A549 (cell line): ENCODE measurements at regions not wholly inside any gene's neighbourhood (a gene's known extent, or its start where the extent isn't known, plus 50 kb on each side); places are given as distances from the start of the nearest gene placed in this dataset.

Experiments used
- ATAC-seq, 2 experiments: fragments of 200-7000 bp in 1 of 2; fragments of >200 bp in 1 of 2; cut with Nextera tagmentation in 1 of 2; cut with Tn5 transposase in 1 of 2; 3 replicates each; pipeline versions ENCODE4 v1.8.0 to v1.9.1; 2018 to 2020; ENCODE audit warnings: mild to moderate bottlenecking in 1 of 2, moderate library complexity in 1 of 2
- CTCF ChIA-PET: fragments of 300-600 bp; sonication (Branson Sonifier 250); formaldehyde crosslinking; extraction: SDS; loops from one replicate; lab custom pipeline; 2021; ENCODE audit warnings: antibody characterized with exemption, inconsistent platforms; lab: Yijun Ruan, JAX
- POLR2A ChIA-PET: fragments of 350-600 bp; formaldehyde crosslinking; extraction: SDS; loops from one replicate; lab custom pipeline; 2021; ENCODE audit warnings: antibody characterized with exemption, inconsistent platforms; lab: Yijun Ruan, JAX
- DNase-seq, 2 experiments: peaks; one replicate each; pipeline versions ENCODE4 v3.0.0 to v3.0.0-alpha.2; 2011 to 2016; ENCODE audit warnings: low read depth in 1 of 2, low spot score in 1 of 2
- FAIRE-seq: peaks from 2 replicates; lab custom pipeline; 2011; peaks lifted over from hg19 to GRCh38; lab: Jason Lieb, UNC
- H3K27ac ChIP-seq, 2 experiments: fragments of >200 bp; sonication (Bioruptor Twin); formaldehyde crosslinking; 3 replicates each; pipeline ENCODE4 v1.5.1; 2016 to 2017
- H3K4me1 ChIP-seq: fragments of >200 bp; sonication (Bioruptor Twin); formaldehyde crosslinking; 3 replicates; pipeline ENCODE4 v1.6.1; 2016
- H3K4me2 ChIP-seq: fragments of >200 bp; sonication (Bioruptor Twin); formaldehyde crosslinking; 3 replicates; pipeline ENCODE4 v1.6.1; 2016
- H3K4me3 ChIP-seq: fragments of >200 bp; sonication (Bioruptor Twin); formaldehyde crosslinking; 3 replicates; pipeline ENCODE4 v1.5.1; 2016
- H3K9me3 ChIP-seq: fragments of >200 bp; sonication (Bioruptor Twin); formaldehyde crosslinking; 3 replicates; pipeline ENCODE4 v1.6.1; 2016
- CBX8 ChIP-seq: fragments of 200-600 bp; sonication (generic); IDR thresholded peaks from 2 replicates; pipeline ENCODE4 v1.6.1; 2016
- CHD2 ChIP-seq: fragments of 150-350 bp; IDR thresholded peaks from 2 replicates; pipeline ENCODE4 v1.6.1; 2014; ENCODE audit warnings: low read length; ENCODE audit not compliant: partially characterized antibody
- CHD4 ChIP-seq: fragments of 200-600 bp; sonication (generic); IDR thresholded peaks from 2 replicates; pipeline ENCODE4 v1.6.1; 2016; ENCODE audit warnings: antibody characterized with exemption, mild to moderate bottlenecking, borderline replicate concordance
- HDAC2 ChIP-seq: fragments of 200-600 bp; sonication (generic); IDR thresholded peaks from 2 replicates; pipeline ENCODE4 v1.6.1; 2016
- HOXA7 ChIP-seq: fragments of 250-450 bp; sonication (Bioruptor Pico); IDR thresholded peaks from 2 replicates; pipeline ENCODE4 v1.5.0; 2020; ENCODE audit warnings: mild to moderate bottlenecking, moderate library complexity
- HOXB13 ChIP-seq: fragments of 250-450 bp; sonication (Bioruptor Pico); IDR thresholded peaks from 2 replicates; pipeline ENCODE4 v1.5.0; 2020; ENCODE audit warnings: low read depth, mild to moderate bottlenecking, moderate library complexity
- JUN ChIP-seq, 2 experiments: fragments of >200 bp; sonication (Bioruptor Twin); formaldehyde crosslinking; IDR thresholded peaks; 2 replicates in 1 of 2; 3 replicates in 1 of 2; pipeline ENCODE4 v1.6.1; 2016 to 2017
- MAFK ChIP-seq: fragments of 450-650 bp; IDR thresholded peaks from 2 replicates; pipeline ENCODE4 v1.6.1; 2014; ENCODE audit not compliant: partially characterized antibody
- MAZ ChIP-seq: fragments of 150-350 bp; IDR thresholded peaks from 2 replicates; pipeline ENCODE4 v1.6.1; 2014; ENCODE audit warnings: antibody characterized with exemption, low read depth, low read length, borderline replicate concordance
- POLR2A ChIP-seq: IDR thresholded peaks from 2 replicates; pipeline ENCODE4 v1.6.1; 2012; ENCODE audit warnings: mild to moderate bottlenecking, low read length
- POLR2AphosphoS2 ChIP-seq: conservative IDR thresholded peaks from 2 replicates; pipeline ENCODE4 v1.6.1; 2012; ENCODE audit warnings: low read length, improper control_type of control experiment, inconsistent platforms
- RAD21 ChIP-seq, 2 experiments: fragments of >200 bp in 1 of 2; sonication (Bioruptor Twin) in 1 of 2; formaldehyde crosslinking in 1 of 2; IDR thresholded peaks in 1 of 2; conservative IDR thresholded peaks in 1 of 2; 2 replicates in 1 of 2; 3 replicates in 1 of 2; pipeline ENCODE4 v1.6.1; 2012 to 2018; ENCODE audit warnings: inconsistent platforms in 1 of 2
- RFX5 ChIP-seq: fragments of 450-650 bp; IDR thresholded peaks from 2 replicates; pipeline ENCODE4 v1.7.1; 2014; ENCODE audit warnings: antibody characterized with exemption, mild to moderate bottlenecking, moderate library complexity
- WGBS: methylation state at CpG from one replicate; pipeline ENCODE4 v1.1.6; 2017; ENCODE audit errors: missing lambda C conversion rate; 5-methylcytosine and 5-hydroxymethylcytosine counted together
- TF ChIP-seq, protein P1 (sequence below): fragments of 200-600 bp; sonication (generic); IDR thresholded peaks from 2 replicates; pipeline ENCODE4 v1.6.1; 2016; ENCODE audit warnings: antibody characterized with exemption, mild to moderate bottlenecking, moderate library complexity
- TF ChIP-seq, protein P2 (sequence below): IDR thresholded peaks from 2 replicates; pipeline ENCODE4 v1.6.1; 2012; ENCODE audit warnings: low read depth, borderline replicate concordance
- TF ChIP-seq, protein P3 (sequence below): IDR thresholded peaks from 2 replicates; pipeline ENCODE4 v1.6.1; 2012
- TF ChIP-seq, protein P4 (sequence below): fragments of >200 bp; sonication (Bioruptor Twin); formaldehyde crosslinking; IDR thresholded peaks from 3 replicates; pipeline ENCODE4 v1.6.1; 2016
- TF ChIP-seq, protein P5 (sequence below): fragments of >200 bp; sonication (Bioruptor Twin); formaldehyde crosslinking; IDR thresholded peaks from 2 replicates; pipeline ENCODE4 v1.6.1; 2016

DNA sequence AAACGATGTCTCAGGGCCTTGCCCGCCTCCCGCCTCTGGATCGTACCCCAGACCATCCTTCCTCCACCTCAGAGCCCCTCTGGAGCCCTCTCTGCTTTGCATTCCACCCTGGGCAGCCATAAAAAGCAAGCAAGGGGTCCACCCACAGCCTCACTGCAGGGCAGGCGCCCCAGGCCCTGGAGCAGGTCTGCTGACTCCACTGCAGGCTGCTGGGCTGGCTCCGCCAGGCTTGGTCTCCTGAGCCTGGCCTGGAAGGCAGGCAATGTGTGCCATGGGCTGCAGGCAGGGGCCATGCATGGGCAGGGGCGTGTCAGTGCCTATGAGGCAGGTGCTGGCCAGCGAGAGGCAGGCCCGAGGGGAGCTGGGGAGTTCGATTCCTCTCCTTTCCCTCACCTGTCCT is 186.0 kb downstream of the ANKRD30B start (continued):
- TF ChIP-seq, protein P1, sequence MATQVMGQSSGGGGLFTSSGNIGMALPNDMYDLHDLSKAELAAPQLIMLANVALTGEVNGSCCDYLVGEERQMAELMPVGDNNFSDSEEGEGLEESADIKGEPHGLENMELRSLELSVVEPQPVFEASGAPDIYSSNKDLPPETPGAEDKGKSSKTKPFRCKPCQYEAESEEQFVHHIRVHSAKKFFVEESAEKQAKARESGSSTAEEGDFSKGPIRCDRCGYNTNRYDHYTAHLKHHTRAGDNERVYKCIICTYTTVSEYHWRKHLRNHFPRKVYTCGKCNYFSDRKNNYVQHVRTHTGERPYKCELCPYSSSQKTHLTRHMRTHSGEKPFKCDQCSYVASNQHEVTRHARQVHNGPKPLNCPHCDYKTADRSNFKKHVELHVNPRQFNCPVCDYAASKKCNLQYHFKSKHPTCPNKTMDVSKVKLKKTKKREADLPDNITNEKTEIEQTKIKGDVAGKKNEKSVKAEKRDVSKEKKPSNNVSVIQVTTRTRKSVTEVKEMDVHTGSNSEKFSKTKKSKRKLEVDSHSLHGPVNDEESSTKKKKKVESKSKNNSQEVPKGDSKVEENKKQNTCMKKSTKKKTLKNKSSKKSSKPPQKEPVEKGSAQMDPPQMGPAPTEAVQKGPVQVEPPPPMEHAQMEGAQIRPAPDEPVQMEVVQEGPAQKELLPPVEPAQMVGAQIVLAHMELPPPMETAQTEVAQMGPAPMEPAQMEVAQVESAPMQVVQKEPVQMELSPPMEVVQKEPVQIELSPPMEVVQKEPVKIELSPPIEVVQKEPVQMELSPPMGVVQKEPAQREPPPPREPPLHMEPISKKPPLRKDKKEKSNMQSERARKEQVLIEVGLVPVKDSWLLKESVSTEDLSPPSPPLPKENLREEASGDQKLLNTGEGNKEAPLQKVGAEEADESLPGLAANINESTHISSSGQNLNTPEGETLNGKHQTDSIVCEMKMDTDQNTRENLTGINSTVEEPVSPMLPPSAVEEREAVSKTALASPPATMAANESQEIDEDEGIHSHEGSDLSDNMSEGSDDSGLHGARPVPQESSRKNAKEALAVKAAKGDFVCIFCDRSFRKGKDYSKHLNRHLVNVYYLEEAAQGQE: no peak
- no peak for TF ChIP-seq CHD2

DNA sequence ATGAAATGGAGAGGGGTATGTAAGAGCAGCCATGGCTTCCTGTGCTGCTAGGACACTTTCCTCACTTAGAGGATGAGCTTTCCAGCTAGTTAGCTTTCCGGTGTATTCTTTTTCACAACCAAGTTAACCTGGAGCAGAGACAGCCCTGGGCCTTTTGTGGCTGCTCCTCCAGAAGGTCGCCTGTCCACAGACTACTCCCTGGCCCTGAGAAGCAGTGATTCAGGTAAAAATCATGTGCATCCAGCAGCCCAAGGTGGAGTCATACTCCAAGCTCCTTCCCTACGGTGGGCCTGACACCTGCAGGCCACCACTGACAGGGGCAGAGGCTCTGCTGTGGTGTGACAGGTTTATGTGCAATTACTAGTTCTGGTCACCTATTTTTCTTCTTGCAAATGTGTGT is 187.2 kb downstream of the ANKRD30B start:
- H3K9me3 ChIP-seq: no peaks in the 10 kb centered on the region
- TF ChIP-seq HOXB13 (CRISPR knock-in tag) (no peak), HOXA7 (CRISPR knock-in tag) (no peak), RFX5 (no peak), CBX8 (no peak), MAFK (no peak), HDAC2 (no peak), CHD4 (no peak)
- TF ChIP-seq, protein P2, sequence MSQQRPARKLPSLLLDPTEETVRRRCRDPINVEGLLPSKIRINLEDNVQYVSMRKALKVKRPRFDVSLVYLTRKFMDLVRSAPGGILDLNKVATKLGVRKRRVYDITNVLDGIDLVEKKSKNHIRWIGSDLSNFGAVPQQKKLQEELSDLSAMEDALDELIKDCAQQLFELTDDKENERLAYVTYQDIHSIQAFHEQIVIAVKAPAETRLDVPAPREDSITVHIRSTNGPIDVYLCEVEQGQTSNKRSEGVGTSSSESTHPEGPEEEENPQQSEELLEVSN: no peak
- TF ChIP-seq, protein P3, sequence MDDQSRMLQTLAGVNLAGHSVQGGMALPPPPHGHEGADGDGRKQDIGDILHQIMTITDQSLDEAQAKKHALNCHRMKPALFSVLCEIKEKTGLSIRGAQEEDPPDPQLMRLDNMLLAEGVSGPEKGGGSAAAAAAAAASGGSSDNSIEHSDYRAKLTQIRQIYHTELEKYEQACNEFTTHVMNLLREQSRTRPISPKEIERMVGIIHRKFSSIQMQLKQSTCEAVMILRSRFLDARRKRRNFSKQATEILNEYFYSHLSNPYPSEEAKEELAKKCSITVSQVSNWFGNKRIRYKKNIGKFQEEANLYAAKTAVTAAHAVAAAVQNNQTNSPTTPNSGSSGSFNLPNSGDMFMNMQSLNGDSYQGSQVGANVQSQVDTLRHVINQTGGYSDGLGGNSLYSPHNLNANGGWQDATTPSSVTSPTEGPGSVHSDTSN: no peak
- H3K27ac ChIP-seq: no peak overlapping the region
- CTCF ChIA-PET: no interaction called here
- WGBS: 26% methylated on average over 3 of the region's 3 CpGs
- H3K4me3 ChIP-seq: no peak overlapping the region
- FAIRE-seq (no peak), ATAC-seq (no peak), DNase-seq (no peak)
- no peaks in the 10 kb centered on the region for H3K4me1 ChIP-seq
- H3K4me2 ChIP-seq: no peak overlapping the region
- POLR2A ChIA-PET: no interaction called here

DNA sequence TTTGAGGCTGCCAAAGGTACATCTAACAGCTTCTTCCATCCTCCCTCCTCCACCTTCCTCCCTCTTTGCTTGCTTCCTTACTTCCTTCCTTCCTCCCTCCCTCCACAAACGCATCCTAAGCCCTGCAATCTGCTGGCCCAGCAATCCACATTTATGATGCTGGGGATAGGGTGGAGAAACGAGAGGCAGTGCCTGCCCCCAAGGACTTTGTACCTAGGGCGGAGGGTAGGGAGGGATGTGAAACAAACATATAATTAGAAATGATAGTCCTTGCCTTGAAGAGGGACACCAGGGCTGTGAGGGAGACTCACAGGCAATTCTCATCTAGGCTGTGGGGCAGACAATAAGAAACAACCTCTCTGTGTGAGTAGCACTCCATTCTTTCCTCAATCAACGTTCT is 188.3 kb downstream of the ANKRD30B start:
- Histone ChIP-seq H3K4me2 (no peak overlapping the region), H3K9me3 (no peaks in the 10 kb centered on the region), H3K27ac (no peak overlapping the region), H3K4me3 (no peak overlapping the region), H3K4me1 (no peaks in the 10 kb centered on the region)
- DNase-seq (no peak), ATAC-seq (no peak), FAIRE-seq (no peak)
- ChIA-PET POLR2A (no interaction called here), CTCF (no interaction called here)
- 2% methylated on average over 4 of the region's 4 CpGs for WGBS
- TF ChIP-seq RAD21 (conservative IDR thresholded peaks at IDR 0.05 in 1 of 2, IDR thresholded peaks at IDR 0.05 in 1 of 2) (no peak), JUN (IDR thresholded peaks at IDR 0.05) (no peak), POLR2AphosphoS2 (no peak), HOXA7 (CRISPR knock-in tag) (no peak), POLR2A (no peak), MAZ (no peak)
- TF ChIP-seq, protein P4, sequence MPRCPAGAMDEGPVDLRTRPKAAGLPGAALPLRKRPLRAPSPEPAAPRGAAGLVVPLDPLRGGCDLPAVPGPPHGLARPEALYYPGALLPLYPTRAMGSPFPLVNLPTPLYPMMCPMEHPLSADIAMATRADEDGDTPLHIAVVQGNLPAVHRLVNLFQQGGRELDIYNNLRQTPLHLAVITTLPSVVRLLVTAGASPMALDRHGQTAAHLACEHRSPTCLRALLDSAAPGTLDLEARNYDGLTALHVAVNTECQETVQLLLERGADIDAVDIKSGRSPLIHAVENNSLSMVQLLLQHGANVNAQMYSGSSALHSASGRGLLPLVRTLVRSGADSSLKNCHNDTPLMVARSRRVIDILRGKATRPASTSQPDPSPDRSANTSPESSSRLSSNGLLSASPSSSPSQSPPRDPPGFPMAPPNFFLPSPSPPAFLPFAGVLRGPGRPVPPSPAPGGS: no peak
- TF ChIP-seq, protein P5, sequence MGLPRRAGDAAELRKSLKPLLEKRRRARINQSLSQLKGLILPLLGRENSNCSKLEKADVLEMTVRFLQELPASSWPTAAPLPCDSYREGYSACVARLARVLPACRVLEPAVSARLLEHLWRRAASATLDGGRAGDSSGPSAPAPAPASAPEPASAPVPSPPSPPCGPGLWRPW: no peak
